ENCODE measurements at regions not wholly inside any gene's neighbourhood (a gene's known extent, or its start where the extent isn't known, plus 50 kb on each side); places are given as distances from the start of the nearest gene placed in this dataset.
"Not testable (repeated sequence)": the region's sequence is repeated elsewhere in the genome, so short reads cannot be mapped to it uniquely, and the experiment has no call there.

DNA sequence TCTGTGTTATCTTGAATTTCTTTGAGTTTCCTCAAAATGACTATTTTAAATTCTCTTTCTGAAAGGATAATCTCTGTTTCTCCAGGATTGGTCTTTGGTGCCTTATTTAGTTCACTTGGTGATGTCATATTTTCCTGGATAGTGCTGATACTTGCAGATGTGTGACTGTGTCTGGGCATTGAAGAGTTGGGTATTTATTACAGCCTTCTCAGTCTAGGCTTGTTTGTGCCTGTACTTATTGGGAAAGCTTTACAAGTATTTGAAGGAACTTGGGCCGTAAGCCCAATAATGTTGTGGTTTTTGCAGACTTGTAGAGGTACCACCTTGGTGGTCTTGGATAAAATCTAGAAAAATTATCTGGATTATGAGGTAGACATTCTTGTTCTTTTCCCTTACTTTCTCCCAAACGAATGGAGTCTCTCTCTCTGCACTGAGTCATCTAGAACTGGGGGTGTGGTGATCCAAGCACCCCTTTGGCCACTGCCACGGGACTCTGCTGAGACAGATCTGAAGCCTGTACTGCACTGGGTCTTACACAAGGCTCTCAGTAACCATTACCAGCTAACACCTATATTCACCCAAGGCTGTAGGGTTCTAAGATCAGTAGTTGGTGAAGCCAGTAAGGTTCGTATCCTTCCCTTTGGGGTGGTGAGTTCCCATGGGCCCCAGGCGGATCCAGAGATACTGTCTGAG is 703.7 kb upstream of the MGAT4C start:
- DNase-seq (ENCODE audit: low read depth, low spot score): no peak

DNA sequence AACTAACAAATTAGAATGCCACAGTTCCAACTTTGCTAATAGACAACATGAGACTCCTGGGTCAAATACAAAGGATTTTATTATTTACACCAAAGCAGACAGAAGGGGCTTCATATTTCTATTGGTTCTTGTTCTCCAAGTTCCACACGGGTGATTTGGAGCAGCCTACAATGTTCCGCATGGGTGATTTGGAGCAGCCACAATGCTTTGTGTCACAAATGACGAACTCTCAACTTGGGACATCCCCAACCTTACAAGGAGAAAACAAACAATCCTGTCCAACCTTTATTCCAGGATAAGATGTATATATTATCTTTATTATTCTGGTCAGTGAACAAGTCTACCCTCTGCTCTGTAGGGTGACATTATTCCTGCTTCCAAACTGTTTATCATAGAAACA is 694.3 kb upstream of the MGAT4C start:
- no peak for DNase-seq (ENCODE audit: low read depth, low spot score)

GRCh38 chr12:86950043-86950442 is 693.9 kb upstream of the MGAT4C start:
- DNase-seq (ENCODE audit: low read depth, low spot score): no peak

GRCh38 chr12:86948851-86949250 is 692.7 kb upstream of the MGAT4C start:
- peak; percentile 10 for DNase-seq (ENCODE audit: low read depth, low spot score)

- DNase-seq (ENCODE audit: low read depth, low spot score): no peak
Measured at GRCh38 chr12:86945685-86946196, 689.5 kb upstream of the MGAT4C start.

GRCh38 chr12:86944197-86944819 is 688.1 kb upstream of the MGAT4C start:
- DNase-seq (ENCODE audit: low read depth, low spot score): not testable (repeated sequence)

DNA sequence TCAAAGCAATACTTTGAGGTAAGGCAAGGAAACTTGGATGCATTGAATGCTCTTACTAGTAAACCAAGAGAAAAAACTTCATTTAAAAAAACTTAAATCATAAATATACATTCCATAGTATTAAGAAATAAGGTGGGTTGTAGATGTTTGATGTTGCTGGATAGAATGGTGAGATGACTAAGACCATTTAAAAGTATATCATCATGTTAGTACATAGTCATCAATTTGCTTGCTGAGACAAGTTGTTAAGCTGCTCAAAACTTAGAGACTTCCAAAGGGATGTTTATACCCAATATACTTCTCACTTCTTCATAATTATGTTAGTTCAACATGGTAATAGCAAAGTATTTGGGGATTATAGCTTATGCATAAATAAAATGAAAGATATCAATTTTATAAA is 675.5 kb upstream of the MGAT4C start:
- DNase-seq (ENCODE audit: low read depth, low spot score): no peak

- DNase-seq (ENCODE audit: low read depth, low spot score): no peak
Measured at GRCh38 chr12:86929962-86930361, 673.8 kb upstream of the MGAT4C start.

- no peak for DNase-seq (ENCODE audit: low read depth, low spot score)
Measured at GRCh38 chr12:86917121-86917520, 660.9 kb upstream of the MGAT4C start.

- peak; percentile 23 for DNase-seq (ENCODE audit: low read depth, low spot score)
Measured at GRCh38 chr12:86914721-86915120, 658.5 kb upstream of the MGAT4C start.

DNA sequence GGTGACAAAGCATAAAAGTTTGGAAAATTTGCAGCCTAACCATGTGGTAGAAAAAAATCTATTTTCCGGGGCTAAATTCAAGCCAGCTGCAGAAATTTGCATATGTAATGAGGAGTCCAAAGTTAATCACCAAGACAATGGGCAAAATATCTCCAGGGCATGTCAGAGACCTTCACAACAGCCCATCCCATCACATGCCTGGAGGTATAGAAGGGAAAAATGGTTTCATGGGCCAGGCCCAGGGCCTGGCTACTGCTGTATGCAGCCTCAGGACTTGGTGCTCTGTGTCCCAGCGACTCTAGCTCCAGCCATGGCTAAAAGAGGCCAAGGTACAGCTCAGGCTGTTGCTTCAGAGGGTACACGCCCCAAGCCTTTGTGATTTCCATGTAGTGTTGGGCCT is 655.8 kb upstream of the MGAT4C start:
- DNase-seq (ENCODE audit: low read depth, low spot score): no peak

- DNase-seq (ENCODE audit: low read depth, low spot score): no peak
Measured at GRCh38 chr12:86903159-86903558, 647.0 kb upstream of the MGAT4C start.

GRCh38 chr12:86860776-86861175 is 604.6 kb upstream of the MGAT4C start:
- DNase-seq (ENCODE audit: low read depth, low spot score): no peak

DNA sequence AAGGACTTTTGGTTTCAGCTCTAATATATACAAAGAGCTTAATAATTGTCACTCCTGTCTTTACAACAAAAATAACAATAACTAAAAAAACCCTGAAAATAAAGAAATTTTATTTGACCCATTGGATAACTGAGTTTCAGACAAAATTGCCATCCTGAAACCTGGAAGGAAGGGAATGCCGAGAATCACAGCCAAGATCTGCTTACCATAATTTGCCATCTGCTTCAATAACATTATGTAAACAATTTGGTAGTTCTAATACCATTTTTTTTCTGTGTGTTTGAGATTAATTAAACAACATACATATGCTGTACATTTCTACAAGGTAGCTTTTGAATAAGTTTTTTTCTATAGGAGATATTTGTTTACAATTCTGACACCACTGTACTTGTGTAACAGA is 596.3 kb upstream of the MGAT4C start:
- no peak for DNase-seq (ENCODE audit: low read depth, low spot score)

- no peak for DNase-seq (ENCODE audit: low read depth, low spot score)
Measured at GRCh38 chr12:86838711-86839110, 582.5 kb upstream of the MGAT4C start.

- no peak for DNase-seq (ENCODE audit: low read depth, low spot score)
Measured at GRCh38 chr12:86838260-86838659, 582.1 kb upstream of the MGAT4C start.

GRCh38 chr12:86837246-86837645 is 581.1 kb upstream of the MGAT4C start:
- DNase-seq (ENCODE audit: low read depth, low spot score): no peak

- DNase-seq (ENCODE audit: low read depth, low spot score): no peak
Measured at GRCh38 chr12:86834217-86834616, 578.0 kb upstream of the MGAT4C start.

DNA sequence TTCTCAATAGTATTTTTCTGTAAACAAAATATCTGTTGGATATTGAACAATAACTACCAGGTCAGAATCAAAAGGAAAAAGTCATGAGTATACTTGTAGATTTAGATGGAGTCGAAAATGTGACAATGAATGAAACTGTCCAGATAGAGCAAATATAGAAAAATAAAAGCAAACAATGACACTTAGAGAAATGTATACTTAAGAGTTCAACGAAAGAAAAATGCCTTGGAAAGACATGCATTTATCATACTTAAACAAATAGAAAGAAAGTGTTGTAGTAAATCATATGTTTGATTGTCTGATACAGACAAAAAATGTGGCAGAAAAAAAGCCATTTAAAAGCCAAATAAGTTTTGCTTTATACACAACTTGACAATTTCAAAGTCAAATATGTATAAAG is 571.2 kb upstream of the MGAT4C start:
- DNase-seq (ENCODE audit: low read depth, low spot score): no peak

GRCh38 chr12:86826051-86826450 is 569.9 kb upstream of the MGAT4C start:
- DNase-seq (ENCODE audit: low read depth, low spot score): no peak

GRCh38 chr12:86801439-86801838 is 545.2 kb upstream of the MGAT4C start:
- DNase-seq (ENCODE audit: low read depth, low spot score): no peak

DNA sequence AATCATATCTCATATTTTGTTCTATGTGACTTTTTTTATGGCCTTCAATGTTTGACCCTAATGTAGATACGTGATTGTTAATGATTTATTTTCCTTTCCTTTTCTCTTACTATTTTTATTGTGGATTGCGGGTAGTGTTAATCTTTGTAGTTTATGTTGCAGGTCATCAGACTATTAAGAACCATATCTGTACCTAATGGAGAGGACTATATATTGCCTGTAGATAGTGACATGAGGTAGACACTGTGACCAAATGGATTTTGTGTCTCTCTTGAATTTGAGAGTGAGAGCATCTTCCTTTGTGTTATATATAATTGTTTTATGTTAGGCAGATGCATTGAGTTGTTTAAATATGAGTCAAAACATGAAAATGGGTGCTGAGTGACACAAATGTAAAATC is 543.4 kb upstream of the MGAT4C start:
- no peak for DNase-seq (ENCODE audit: low read depth, low spot score)

- no peak for DNase-seq (ENCODE audit: low read depth, low spot score)
Measured at GRCh38 chr12:86796550-86796949, 540.4 kb upstream of the MGAT4C start.

All from smooth muscle cell of the brain vasculature (primary cell).